ENCODE measurements at regions not wholly inside any gene's neighbourhood (a gene's known extent, or its start where the extent isn't known, plus 50 kb on each side); places are given as distances from the start of the nearest gene placed in this dataset.

- Histone ChIP-seq H3K27me3 (ENCODE audit: insufficient read depth, low read length) (no peaks in the 10 kb centered on the region), H3K36me3 (ENCODE audit: insufficient read depth, low read length) (no peaks in the 10 kb centered on the region), H3K4me3 (ENCODE audit: low read depth, low read length) (no peak overlapping the region), H3K79me2 (ENCODE audit: control insufficient read depth, insufficient read depth, low read length, unreplicated experiment) (no peaks in the 10 kb centered on the region), H2AFZ (ENCODE audit: low read length, unreplicated experiment) (no peak overlapping the region), H3K27ac (ENCODE audit: low read depth, low read length) (peak overlapping the region; percentile 62), H3K4me1 (ENCODE audit: control insufficient read depth, insufficient read depth, low read length, unreplicated experiment) (peaks cover 49% of the 10 kb centered on the region)
Measured at GRCh38 chr9:99433095-99433494, 211.0 kb downstream of the SEC61B start.

GRCh38 chr9:99433555-99433954 lies 211.5 kb downstream of the SEC61B start:
- no peaks in the 10 kb centered on the region for H3K27me3 ChIP-seq (ENCODE audit: insufficient read depth, low read length)
- H3K36me3 ChIP-seq (ENCODE audit: insufficient read depth, low read length) = no peaks in the 10 kb centered on the region
- H3K4me3 ChIP-seq (ENCODE audit: low read depth, low read length) = no peak overlapping the region
- H3K79me2 ChIP-seq (ENCODE audit: control insufficient read depth, insufficient read depth, low read length, unreplicated experiment) = no peaks in the 10 kb centered on the region
- H3K27ac ChIP-seq (ENCODE audit: low read depth, low read length) = peak overlapping the region; percentile 62
- H2AFZ ChIP-seq (ENCODE audit: low read length, unreplicated experiment) = no peak overlapping the region
- H3K4me1 ChIP-seq (ENCODE audit: control insufficient read depth, insufficient read depth, low read length, unreplicated experiment) = peaks cover 49% of the 10 kb centered on the region

GRCh38 chr9:99436616-99437015 lies 214.5 kb downstream of the SEC61B start:
- Histone ChIP-seq H2AFZ (ENCODE audit: low read length, unreplicated experiment) (no peak overlapping the region), H3K79me2 (ENCODE audit: control insufficient read depth, insufficient read depth, low read length, unreplicated experiment) (no peaks in the 10 kb centered on the region), H3K4me3 (ENCODE audit: low read depth, low read length) (no peak overlapping the region), H3K4me1 (ENCODE audit: control insufficient read depth, insufficient read depth, low read length, unreplicated experiment) (peaks cover 31% of the 10 kb centered on the region), H3K27me3 (ENCODE audit: insufficient read depth, low read length) (no peaks in the 10 kb centered on the region), H3K27ac (ENCODE audit: low read depth, low read length) (no peak overlapping the region), H3K36me3 (ENCODE audit: insufficient read depth, low read length) (no peaks in the 10 kb centered on the region)

GRCh38 chr9:99437145-99437544 lies 215.1 kb downstream of the SEC61B start:
- Histone ChIP-seq H3K27ac (ENCODE audit: low read depth, low read length) (no peak overlapping the region), H3K36me3 (ENCODE audit: insufficient read depth, low read length) (no peaks in the 10 kb centered on the region), H3K79me2 (ENCODE audit: control insufficient read depth, insufficient read depth, low read length, unreplicated experiment) (no peaks in the 10 kb centered on the region), H2AFZ (ENCODE audit: low read length, unreplicated experiment) (no peak overlapping the region), H3K4me3 (ENCODE audit: low read depth, low read length) (no peak overlapping the region), H3K4me1 (ENCODE audit: control insufficient read depth, insufficient read depth, low read length, unreplicated experiment) (peaks cover 28% of the 10 kb centered on the region), H3K27me3 (ENCODE audit: insufficient read depth, low read length) (no peaks in the 10 kb centered on the region)

- Histone ChIP-seq H3K27me3 (ENCODE audit: insufficient read depth, low read length) (no peaks in the 10 kb centered on the region), H3K4me3 (ENCODE audit: low read depth, low read length) (no peak overlapping the region), H3K4me1 (ENCODE audit: control insufficient read depth, insufficient read depth, low read length, unreplicated experiment) (peaks cover 18% of the 10 kb centered on the region), H2AFZ (ENCODE audit: low read length, unreplicated experiment) (no peak overlapping the region), H3K79me2 (ENCODE audit: control insufficient read depth, insufficient read depth, low read length, unreplicated experiment) (no peaks in the 10 kb centered on the region), H3K36me3 (ENCODE audit: insufficient read depth, low read length) (no peaks in the 10 kb centered on the region), H3K27ac (ENCODE audit: low read depth, low read length) (no peak overlapping the region)
Measured at GRCh38 chr9:99438596-99438995, 216.5 kb downstream of the SEC61B start.

- Histone ChIP-seq H3K36me3 (ENCODE audit: insufficient read depth, low read length) (no peaks in the 10 kb centered on the region), H3K79me2 (ENCODE audit: control insufficient read depth, insufficient read depth, low read length, unreplicated experiment) (no peaks in the 10 kb centered on the region), H3K4me1 (ENCODE audit: control insufficient read depth, insufficient read depth, low read length, unreplicated experiment) (peaks cover 19% of the 10 kb centered on the region), H3K4me3 (ENCODE audit: low read depth, low read length) (no peak overlapping the region), H3K27ac (ENCODE audit: low read depth, low read length) (no peak overlapping the region), H3K27me3 (ENCODE audit: insufficient read depth, low read length) (no peaks in the 10 kb centered on the region), H2AFZ (ENCODE audit: low read length, unreplicated experiment) (no peak overlapping the region)
Measured at GRCh38 chr9:99441829-99442228, 219.7 kb downstream of the SEC61B start.

GRCh38 chr9:99445371-99445891 lies 223.3 kb downstream of the SEC61B start:
- H3K4me1 ChIP-seq (ENCODE audit: control insufficient read depth, insufficient read depth, low read length, unreplicated experiment) = peaks cover 19% of the 10 kb centered on the region
- peak overlapping the region; percentile 48; the same call in 1 of the 2 replicates for H3K4me3 ChIP-seq (ENCODE audit: low read depth, low read length)
- no peaks in the 10 kb centered on the region for H3K79me2 ChIP-seq (ENCODE audit: control insufficient read depth, insufficient read depth, low read length, unreplicated experiment)
- H3K36me3 ChIP-seq (ENCODE audit: insufficient read depth, low read length) = no peaks in the 10 kb centered on the region
- peak overlapping the region; percentile 72 for H2AFZ ChIP-seq (ENCODE audit: low read length, unreplicated experiment)
- H3K27me3 ChIP-seq (ENCODE audit: insufficient read depth, low read length) = no peaks in the 10 kb centered on the region
- peak overlapping the region; percentile 89 for H3K27ac ChIP-seq (ENCODE audit: low read depth, low read length)

GRCh38 chr9:99445920-99446319 lies 223.8 kb downstream of the SEC61B start:
- Histone ChIP-seq H3K4me3 (ENCODE audit: low read depth, low read length) (peak overlapping the region; percentile 48; the same call in 1 of the 2 replicates), H3K27ac (ENCODE audit: low read depth, low read length) (peak overlapping the region; percentile 89), H3K27me3 (ENCODE audit: insufficient read depth, low read length) (no peaks in the 10 kb centered on the region), H3K36me3 (ENCODE audit: insufficient read depth, low read length) (no peaks in the 10 kb centered on the region), H2AFZ (ENCODE audit: low read length, unreplicated experiment) (peak overlapping the region; percentile 72), H3K79me2 (ENCODE audit: control insufficient read depth, insufficient read depth, low read length, unreplicated experiment) (no peaks in the 10 kb centered on the region), H3K4me1 (ENCODE audit: control insufficient read depth, insufficient read depth, low read length, unreplicated experiment) (peaks cover 19% of the 10 kb centered on the region)

- Histone ChIP-seq H3K79me2 (ENCODE audit: control insufficient read depth, insufficient read depth, low read length, unreplicated experiment) (no peaks in the 10 kb centered on the region), H3K4me3 (ENCODE audit: low read depth, low read length) (no peak overlapping the region), H3K4me1 (ENCODE audit: control insufficient read depth, insufficient read depth, low read length, unreplicated experiment) (peaks cover 19% of the 10 kb centered on the region), H3K27me3 (ENCODE audit: insufficient read depth, low read length) (no peaks in the 10 kb centered on the region), H3K36me3 (ENCODE audit: insufficient read depth, low read length) (no peaks in the 10 kb centered on the region), H3K27ac (ENCODE audit: low read depth, low read length) (no peak overlapping the region), H2AFZ (ENCODE audit: low read length, unreplicated experiment) (no peak overlapping the region)
Measured at GRCh38 chr9:99447951-99448350, 225.9 kb downstream of the SEC61B start.

- Histone ChIP-seq H3K27ac (ENCODE audit: low read depth, low read length) (no peak overlapping the region), H3K27me3 (ENCODE audit: insufficient read depth, low read length) (no peaks in the 10 kb centered on the region), H3K4me3 (ENCODE audit: low read depth, low read length) (no peak overlapping the region), H2AFZ (ENCODE audit: low read length, unreplicated experiment) (no peak overlapping the region), H3K4me1 (ENCODE audit: control insufficient read depth, insufficient read depth, low read length, unreplicated experiment) (peaks cover 19% of the 10 kb centered on the region), H3K79me2 (ENCODE audit: control insufficient read depth, insufficient read depth, low read length, unreplicated experiment) (no peaks in the 10 kb centered on the region), H3K36me3 (ENCODE audit: insufficient read depth, low read length) (no peaks in the 10 kb centered on the region)
Measured at GRCh38 chr9:99449726-99450125, 227.6 kb downstream of the SEC61B start.

- Histone ChIP-seq H3K4me3 (ENCODE audit: low read depth, low read length) (no peak overlapping the region), H3K27me3 (ENCODE audit: insufficient read depth, low read length) (no peaks in the 10 kb centered on the region), H3K36me3 (ENCODE audit: insufficient read depth, low read length) (no peaks in the 10 kb centered on the region), H3K79me2 (ENCODE audit: control insufficient read depth, insufficient read depth, low read length, unreplicated experiment) (no peaks in the 10 kb centered on the region), H3K27ac (ENCODE audit: low read depth, low read length) (no peak overlapping the region), H3K4me1 (ENCODE audit: control insufficient read depth, insufficient read depth, low read length, unreplicated experiment) (peaks cover 5% of the 10 kb centered on the region), H2AFZ (ENCODE audit: low read length, unreplicated experiment) (no peak overlapping the region)
Measured at GRCh38 chr9:99451112-99451606, 229.1 kb downstream of the SEC61B start.
